Fibroblast of skin of scalp (primary cell): ENCODE measurements at regions not wholly inside any gene's neighbourhood (a gene's known extent, or its start where the extent isn't known, plus 50 kb on each side); places are given as distances from the start of the nearest gene placed in this dataset.

Experiments used
- DNase-seq: peaks from one replicate; pipeline ENCODE4 v3.0.0-alpha.2; 2013

DNA sequence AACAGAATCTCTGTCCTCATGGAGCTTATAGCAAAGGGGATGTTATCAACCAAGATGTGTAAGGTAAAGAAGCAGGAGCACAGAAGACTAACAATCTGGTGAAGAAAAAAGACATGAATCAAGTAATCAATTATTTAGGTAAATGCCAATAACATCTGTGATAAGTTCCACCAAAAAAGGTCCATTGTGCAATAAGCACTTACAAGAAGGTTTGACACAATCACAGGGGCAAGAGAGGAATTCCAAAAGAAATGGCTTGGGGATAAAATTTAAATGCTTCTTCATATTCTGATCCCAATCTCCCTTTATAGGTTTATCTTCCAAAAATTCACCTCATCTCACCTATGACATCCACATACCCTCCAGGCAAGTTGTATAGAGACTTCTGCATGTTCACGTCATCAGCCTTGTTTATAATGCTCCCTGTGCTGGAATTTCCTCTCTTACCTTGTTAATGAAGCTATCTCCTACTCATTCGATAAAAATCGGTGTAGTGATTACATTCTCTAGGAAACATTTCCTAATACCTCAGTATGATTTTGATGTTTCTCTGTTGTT, 53.6 kb upstream of the DPT start:
- no peak for DNase-seq

DNA sequence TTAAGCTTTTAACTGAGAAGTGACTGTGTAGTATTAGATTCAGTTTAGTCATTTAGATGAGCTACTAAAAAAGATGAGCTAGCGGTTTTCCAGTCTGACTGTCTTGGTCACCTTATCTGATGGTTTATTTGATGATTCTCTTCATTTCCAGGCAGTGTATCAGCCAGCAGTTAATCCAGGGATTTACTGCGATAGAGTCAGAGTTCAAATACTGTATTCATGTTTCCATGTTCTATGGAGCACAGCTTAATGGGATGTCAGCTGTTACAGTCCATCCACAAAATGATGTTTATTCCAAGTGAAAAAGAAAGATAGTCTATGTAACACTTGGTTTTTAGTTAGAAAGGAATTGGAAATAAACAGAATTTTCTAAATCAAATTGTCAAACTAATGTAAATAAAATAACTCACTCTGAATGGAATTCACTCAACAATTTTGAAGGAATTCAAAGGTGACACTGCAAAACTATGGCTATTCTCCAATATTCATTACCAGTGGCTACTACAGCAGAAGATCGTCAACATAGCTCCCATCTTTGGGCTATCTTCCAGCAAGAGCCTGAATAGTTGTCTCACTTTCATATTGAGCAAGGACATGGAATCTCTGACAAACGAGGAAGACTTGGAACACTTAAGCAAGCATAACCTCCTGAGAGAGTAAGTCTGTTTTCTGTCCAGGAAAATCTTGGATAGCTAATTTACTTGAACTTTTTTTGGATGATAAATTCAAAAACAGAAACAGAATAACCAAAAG, 54.6 kb upstream of the DPT start:
- DNase-seq, result peak; percentile 5

DNA sequence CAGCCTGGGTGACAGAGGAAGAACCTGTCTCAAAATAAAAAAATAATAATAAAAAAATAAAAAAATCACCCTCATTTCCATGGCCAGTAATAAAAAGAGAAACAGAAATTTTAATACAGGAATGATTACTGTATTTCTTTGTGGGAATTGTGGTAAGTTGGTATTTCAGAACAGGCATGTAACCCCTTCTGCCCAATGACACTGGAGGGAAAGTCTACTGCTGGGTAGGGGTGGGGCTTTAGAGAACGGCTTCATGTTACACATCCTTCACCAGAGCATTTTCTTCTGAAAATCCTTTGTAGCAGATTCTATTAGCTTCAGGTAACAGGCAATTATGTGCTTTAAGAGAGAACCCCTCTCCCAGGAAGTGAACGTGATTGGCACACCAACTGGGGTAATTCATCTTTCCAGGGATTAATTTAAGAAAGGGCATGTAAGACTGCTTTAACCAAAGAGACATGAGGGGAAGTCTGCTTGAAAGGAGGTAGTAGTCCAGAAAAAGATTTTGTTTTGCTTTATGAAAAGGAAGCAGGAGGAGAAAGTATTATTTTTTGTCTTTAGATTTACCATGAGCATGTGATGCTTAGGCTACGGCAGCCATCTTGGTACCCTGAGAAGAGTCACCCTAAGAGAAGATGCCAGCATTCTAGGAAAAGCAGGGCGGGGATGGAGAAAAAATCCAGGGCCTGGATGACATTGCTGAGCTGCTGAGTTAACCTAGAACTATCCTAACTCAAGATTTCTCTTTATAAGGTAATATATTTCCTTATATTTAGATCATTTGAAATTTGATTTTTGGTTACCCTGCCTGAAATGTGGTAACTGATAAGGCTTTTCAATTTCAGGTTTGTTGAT, 57.7 kb upstream of the DPT start:
- peak; percentile 24 for DNase-seq

DNA sequence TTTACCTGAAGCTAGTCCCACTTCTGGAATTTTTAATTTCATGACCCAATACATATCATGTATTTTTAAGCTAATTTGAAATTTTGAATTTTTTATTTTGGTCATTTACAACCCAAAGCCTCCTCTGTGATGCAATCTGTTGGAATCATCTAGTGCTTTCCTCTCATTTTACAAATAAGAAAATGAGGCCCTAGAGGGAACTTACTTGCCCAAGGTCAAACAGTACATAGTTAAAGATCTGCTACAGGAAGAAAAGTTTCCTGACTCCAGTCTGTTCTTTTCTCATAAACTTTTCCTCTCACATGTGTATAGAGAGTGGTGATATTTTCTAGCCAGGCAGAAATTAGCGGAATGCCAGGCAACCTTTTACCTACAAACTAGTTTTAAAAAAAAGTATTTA, 59.3 kb upstream of the DPT start:
- no peak for DNase-seq

DNA sequence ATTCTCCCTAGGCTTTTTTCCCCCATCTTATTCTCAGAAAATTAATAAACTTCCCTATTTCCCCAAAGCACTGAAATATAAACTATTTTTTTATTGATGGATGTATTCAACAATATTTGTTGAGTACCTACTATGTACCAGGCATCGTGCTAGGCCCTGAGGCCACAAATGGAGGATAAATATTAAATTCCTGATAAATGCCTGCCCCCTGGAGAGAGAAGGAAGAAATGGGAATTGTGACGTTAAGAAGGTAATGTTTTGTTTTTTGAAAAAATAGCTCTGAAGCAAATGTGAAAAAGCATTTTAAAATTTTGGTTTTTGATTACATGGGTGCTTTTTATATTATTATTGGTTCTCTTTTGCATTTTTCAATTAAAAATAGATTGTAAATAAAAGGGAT, 60.5 kb upstream of the DPT start:
- DNase-seq, result no peak

DNA sequence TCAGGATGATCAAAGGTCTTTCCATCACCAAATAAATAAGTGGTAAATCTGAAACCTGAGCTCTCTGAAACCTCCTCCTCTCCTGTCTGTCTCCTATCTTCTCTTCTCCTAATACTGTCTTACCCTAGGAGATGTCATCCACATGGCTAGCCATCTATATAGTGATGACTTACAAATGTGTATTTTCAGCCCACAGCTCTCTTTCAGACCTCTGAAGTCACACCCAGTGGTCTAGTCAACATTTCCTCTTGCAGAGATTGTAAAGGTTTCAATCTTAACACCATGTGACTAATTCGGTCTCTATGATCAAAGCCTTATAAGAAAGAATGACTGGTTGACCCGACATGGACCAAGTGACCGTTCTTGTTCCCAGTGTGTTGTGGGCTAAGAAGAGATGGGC, 63.1 kb upstream of the DPT start:
- no peak for DNase-seq

DNA sequence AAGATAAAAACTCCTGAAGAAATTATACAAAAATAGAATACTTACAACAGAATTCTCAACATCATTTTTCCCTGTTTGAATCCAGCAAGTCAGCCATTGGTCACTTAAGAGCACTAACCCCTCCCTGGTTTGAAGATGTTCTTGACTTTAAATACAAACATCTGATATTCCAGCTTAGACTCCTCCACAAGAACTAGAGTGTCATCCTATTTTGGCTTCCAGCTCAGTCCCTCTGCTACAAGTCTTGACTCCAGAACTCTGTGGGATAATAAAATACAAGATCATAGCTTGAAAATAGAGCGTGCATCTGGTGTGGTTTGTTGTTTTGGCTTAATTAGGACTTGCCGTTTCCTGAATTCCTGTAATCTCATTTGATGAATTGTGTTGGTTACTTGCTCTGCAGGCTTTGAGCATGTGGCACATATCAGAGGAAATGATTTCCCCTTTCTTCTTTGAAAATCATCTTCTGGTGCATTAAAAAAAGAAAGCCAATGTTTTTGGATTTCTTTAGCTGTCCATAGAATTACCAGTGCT, 63.7 kb upstream of the DPT start:
- DNase-seq, result no peak

DNA sequence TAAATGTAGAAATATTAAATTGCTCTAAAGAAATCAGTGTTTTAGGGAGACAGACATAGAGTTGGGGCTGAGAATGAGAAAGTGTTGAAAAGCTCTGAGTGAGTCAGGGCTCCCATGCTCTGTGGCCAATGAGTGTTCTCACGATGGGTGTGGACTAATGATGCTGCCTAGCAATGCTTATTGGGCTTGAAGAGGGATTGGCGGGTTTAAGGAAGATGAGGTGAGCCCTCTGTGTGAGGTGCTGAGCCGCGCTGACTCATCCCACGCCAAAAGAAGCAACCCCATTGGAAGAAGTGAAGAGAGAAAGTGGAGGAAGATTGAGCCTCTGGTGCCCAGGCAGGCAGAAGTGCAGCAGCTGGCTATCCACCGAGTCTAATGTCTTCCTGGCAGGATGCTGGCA, 65.1 kb upstream of the DPT start:
- DNase-seq, result no peak

DNA sequence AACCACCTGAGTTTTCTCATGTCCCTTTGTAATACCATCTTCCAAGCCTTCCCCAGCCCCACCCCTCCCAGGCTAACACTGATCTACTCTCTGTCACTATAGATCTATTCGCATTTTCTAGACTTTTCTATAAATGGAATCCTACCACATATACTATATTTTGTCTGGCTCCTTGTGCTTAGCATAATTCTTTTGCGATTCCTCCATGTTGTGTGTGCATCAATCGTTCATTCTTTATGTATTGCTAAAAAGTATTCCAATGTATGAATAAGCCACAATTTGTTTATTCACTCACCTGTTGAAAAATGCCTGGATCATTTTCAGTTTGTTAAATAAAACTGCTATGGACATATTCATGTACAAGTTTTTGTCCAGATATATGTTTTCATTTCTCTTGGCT, 66.7 kb upstream of the DPT start:
- DNase-seq, result no peak

DNA sequence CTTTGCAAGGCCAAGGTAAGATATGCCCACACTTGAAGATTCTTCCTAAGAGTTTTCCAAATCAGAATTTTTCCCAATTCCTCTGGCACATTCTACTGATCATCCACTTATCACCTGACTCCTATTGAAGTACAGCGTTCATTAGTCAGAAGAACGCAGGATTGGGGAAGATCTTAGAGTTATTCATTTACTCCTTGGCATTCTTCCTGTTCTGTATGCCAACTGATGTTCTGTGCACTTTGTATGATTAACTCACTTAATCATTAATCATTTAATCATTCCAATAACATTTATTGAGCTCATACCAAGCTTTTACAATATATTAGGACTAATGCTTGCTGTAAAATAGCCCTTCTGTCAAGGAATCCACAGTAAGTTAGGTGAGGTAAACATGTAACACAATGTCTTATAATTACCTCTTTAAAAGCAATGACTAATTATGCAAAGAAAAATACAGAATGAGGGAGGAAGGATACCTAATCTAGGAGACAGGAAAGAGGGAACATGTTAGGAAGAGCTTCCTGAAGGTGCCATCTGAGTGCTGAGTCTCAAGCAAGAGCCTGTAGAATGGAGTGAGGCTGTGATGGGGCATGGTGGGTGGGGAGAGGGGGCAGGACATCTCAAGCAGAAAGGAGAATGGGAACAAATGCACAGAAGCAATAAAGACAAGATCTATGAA, 71.1 kb upstream of the DPT start:
- no peak for DNase-seq

DNA sequence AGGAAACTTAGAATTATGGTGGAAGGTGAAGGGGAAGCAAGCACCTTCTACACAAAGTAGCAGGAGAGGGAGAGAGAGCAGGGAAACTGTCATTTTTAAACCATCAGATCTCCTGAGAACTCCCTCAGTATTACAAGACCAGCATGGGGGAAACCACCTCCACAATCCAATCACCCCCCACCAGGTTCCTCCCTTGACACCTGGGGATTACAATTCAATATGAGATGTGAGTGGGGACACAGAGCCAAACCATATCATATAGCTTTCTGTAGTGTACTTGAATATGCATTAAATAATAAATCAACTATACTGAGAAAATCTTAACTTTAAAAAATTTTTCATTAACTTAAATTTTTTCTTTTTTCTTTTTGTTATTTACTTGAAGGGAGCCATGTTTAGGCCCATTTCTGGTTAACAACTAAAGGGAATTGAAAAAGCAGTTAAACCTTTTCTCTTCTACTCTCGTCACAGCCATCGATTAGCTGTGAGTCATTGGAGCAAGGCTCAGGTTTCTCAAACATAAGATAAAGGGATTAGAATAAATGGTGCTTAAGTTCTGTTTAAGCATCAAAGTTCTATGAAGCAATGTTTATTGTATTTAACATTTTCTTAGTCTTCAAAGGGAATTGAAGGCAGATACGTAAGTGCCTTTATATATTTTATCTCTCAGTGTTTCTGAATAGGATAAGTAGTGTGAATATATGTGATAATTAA, 72.2 kb upstream of the DPT start:
- DNase-seq, result no peak

DNA sequence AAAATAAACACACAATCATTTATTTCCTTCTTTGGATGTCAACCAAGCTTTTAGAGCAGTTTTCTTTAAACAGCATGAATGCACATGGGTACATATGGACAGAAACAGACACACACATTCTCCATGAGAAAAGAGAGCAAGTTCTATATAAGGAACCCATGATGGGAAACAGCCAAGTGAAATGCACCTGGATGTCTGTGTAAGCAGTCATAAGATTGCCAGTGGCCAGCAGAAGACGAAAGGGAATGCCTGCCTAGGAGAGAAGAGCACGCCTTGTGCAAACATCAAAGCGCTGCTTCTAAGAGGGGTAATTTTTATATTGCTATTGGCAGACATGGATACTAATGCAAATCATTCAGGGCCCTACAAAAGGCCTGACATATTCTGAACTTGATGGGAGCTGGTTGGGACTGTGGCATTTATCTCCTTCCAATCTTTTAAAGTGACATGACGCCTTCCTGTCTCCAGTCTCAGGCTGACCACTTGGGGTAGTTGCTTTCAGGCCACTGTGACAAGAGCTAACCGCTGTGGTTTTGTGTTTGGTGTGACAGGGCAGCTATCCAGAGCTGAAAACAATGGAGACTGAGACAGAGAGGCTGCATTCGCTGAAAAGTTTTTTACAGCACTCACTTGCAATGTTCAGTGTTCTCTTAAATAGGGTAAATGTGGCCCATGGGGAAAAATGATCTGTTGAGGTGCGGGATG, 75.0 kb upstream of the DPT start:
- no peak for DNase-seq

DNA sequence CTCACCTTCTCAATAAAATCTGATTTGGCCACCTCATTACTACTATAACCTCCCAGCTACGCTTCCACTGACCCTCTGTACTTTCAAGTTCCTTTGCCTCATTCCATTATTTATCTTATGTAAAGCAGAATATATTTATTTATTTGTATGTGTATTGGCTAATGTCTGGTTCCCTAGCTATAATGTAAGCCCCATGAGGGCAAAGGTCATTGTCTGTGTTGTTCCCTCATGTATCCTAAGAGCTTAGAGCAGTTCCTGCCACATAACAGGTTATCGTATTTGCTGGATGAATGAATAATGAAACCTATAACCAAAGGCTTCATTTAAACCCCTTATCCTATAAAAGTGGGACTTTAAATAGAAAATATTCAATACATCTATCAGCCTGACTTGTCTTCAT, 77.9 kb upstream of the DPT start:
- DNase-seq, result no peak

DNA sequence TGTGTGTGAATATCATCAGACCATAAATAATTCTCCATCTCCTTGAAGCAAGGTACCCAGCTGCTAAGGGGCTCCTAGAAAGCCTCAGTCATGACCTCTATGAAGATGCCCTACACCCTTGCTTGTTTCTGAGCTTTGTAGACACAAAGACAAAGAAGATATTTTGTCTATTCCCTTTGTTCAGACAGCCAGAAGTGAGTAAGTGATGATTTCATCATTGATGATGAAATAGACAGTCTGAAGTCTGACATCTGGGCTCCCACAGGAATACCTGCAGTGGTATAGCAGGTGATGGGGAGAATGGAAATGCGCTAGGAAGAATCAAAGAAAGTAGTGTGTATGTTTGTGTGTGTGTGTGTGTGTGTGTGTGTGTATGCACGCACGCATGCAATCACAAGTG, 82.2 kb upstream of the DPT start:
- no peak for DNase-seq

DNA sequence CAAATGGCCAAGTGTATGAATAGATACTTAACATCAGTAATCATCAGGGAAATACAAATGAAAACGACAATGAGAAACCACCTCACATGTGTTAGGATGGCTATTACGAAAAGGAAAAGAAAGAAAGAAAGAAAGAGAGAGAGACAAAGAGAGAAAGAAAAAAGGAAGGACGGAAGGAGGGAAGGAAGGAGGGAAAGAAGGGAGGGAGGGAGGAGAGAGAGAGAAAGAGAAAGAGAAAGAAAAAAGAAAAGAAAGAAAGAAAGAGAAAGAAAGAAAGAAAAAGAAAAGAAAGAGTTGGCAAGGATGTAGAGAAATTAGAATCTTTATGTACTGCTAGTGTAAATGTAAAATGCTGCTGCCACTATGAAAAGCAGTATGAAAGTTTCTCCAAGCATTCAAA, 90.7 kb upstream of the DPT start:
- DNase-seq, result no peak

DNA sequence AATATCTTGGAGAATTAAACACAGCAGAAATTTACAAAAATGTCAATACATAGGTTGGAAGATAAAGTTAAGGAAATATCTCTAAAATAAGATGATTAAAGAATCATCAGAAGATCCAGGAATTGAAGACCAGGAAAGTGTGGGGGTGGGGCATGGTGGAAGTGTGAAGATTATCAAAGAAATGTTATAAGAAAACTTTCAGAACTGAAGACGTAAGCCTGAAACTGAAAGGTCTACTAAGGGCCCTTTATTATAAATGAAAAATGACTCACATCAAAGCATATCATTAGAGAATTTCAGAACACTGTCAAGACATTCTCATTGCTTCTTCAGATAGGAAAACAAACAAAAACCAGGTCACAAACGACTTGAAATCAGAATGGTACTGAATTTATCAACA, 92.4 kb upstream of the DPT start:
- DNase-seq, result no peak

DNA sequence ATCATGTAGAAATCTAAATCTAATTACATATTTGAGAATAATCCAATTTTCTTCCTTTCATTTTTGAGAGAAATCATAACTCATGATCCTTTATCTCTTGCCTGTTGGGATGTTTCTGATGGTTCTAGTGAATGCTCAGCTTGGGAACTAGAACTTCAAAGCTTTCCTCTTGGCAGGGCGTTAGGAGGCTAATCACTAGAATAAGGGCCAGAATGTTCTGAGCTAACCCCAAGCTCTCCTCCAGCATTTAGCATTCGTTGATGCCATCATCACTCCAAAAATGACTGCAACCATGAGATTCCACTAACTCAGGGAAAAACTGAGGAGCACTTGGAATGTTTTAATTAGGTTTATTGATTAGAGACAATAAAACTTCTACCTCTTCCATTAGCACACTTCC, 93.9 kb upstream of the DPT start:
- no peak for DNase-seq

DNA sequence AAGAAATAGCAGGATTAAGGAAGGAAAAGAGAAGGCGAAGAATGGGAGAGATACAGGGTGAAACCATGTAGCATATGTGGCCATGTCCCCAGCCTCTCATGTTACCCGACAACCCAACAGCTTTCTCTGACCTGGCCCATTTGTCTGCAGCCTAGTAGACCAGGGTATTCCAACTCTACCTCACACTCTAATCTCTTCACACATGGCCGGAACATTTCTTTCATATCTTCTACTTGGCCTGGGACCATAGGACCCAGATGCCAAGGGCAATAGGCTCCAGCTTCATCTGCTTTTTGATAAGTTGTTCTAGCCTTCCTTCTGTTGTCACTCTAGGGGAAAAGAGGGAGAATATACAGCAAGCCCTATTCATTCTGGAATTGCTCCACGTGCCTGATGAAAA, 95.0 kb upstream of the DPT start:
- DNase-seq, result no peak

DNA sequence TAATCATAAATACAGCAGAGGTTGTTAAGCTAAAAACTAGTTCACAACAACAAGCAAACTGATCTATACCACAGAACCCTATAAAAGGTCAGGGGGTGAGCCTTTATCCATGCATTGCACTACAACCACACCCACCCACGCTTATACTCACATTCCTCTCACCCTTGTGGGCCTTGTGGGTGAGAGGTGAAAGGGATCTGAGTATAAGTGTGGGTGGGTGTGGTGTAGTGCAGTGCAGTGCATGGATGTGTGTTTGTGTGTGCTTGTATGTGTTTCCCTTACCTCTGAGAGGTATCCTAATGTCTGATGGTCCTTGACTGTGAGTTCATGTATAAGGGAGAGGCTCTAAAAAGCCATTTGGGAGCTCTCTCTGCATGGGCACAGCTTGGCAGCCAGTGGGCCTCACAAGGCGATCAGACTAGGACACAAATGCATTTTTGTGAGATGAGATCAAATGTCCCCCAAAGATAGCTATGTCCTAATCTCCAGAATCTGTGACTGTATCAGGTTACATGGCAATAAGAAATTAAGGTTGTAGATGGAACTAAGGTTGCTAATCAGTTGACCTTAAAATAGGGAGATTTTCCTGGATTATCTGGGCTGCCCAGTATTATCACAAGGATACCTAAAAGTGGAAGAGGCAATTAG, 95.5 kb upstream of the DPT start:
- DNase-seq, result no peak

DNA sequence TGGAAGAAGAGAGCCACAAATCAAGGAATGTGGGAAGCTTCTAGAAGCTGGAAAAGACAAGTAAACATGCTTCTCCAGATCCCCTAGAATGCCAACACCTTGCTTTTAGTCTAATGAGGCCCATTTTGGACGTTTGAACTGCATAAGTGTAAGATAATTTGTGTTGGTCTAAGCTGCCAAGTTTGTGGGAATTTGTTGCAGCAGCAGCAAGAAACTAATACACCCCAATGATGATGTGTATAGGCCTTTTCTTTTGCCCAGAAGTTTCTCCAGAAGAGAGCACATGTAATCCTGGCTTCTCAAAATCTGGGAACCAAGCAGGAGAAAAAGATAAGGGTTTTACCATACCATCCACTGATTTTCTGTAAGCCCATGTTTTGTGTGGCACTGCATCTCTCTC, 96.1 kb upstream of the DPT start:
- no peak for DNase-seq

DNA sequence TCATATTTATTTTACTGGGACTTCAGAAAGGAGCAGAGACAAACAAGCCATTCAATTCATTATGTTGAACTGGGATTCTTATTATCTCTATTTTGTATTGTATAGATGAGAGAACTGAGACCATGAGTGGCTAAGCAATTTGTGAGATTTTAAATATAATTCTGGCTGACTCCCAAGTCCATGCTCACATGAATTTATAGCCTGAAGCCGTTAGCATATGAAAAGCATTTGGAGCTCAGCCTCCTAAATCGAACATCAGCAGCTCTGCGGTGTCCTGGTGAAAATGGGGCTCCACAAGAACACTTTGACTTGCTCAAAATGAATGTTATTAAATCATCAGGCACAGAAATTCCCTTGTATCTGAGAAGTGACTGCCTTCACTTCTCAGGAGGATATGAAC, 96.8 kb upstream of the DPT start:
- no peak for DNase-seq
